Ovary (tissue), 3 donors: ENCODE measurements at regions not wholly inside any gene's neighbourhood (a gene's known extent, or its start where the extent isn't known, plus 50 kb on each side); places are given as distances from the start of the nearest gene placed in this dataset.

Experiments
- EP300 ChIP-seq: sonication (generic); formaldehyde crosslinking; IDR thresholded peaks from one replicate; pipeline ENCODE4 v1.6.1; 2017; ENCODE audit warnings: antibody characterized with exemption
- POLR2A ChIP-seq: fragments of 450-650 bp; IDR thresholded peaks from one replicate; pipeline ENCODE4 v1.6.1; 2017; ENCODE audit warnings: antibody characterized with exemption, mild to moderate bottlenecking, moderate library complexity
- TF ChIP-seq, protein P1 (sequence below), 3 donors: fragments of 450-650 bp in 2 of 3; fragments of 200-600 bp in 1 of 3; IDR thresholded peaks; one replicate each; pipeline versions ENCODE4 v1.5.1 to v1.8.0; 2016 to 2022; ENCODE audit warnings: antibody characterized with exemption in 3 of 3, mild to moderate bottlenecking in 1 of 3
- donor health status: DM: no; HTN: no; CAD: no.

DNA sequence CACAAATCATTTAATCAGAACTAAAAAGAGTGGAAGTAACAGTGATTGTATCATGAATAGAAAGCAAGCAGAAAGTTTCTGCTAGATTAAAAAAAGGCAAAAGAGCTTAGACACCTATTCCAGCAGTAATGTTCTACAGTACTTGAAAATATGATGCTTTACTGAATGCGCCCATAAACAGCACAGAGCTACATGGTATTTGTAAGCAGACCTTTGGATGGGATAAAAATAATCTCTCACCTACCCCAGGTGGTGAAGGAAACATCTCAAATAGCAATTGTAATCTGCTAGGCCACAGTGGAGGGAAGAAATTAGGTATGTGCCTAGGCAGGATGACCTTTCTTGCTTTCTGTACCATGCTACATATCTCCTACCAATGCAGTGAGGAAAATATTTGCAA lies 280.9 kb upstream of the PRKX start:
- TF ChIP-seq, protein P1, sequence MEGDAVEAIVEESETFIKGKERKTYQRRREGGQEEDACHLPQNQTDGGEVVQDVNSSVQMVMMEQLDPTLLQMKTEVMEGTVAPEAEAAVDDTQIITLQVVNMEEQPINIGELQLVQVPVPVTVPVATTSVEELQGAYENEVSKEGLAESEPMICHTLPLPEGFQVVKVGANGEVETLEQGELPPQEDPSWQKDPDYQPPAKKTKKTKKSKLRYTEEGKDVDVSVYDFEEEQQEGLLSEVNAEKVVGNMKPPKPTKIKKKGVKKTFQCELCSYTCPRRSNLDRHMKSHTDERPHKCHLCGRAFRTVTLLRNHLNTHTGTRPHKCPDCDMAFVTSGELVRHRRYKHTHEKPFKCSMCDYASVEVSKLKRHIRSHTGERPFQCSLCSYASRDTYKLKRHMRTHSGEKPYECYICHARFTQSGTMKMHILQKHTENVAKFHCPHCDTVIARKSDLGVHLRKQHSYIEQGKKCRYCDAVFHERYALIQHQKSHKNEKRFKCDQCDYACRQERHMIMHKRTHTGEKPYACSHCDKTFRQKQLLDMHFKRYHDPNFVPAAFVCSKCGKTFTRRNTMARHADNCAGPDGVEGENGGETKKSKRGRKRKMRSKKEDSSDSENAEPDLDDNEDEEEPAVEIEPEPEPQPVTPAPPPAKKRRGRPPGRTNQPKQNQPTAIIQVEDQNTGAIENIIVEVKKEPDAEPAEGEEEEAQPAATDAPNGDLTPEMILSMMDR (IDR thresholded peaks at IDR 0.05), result no peak
- TF ChIP-seq POLR2A (no peak), EP300 (no peak)
